ELF-1 (cell line): ENCODE measurements at regions not wholly inside any gene's neighbourhood (a gene's known extent, or its start where the extent isn't known, plus 50 kb on each side); places are given as distances from the start of the nearest gene placed in this dataset.

Experiments
- DNase-seq: peaks from one replicate; pipeline ENCODE4 v3.0.0-alpha.2; 2016; ENCODE audit warnings: low read depth, low spot score

DNA sequence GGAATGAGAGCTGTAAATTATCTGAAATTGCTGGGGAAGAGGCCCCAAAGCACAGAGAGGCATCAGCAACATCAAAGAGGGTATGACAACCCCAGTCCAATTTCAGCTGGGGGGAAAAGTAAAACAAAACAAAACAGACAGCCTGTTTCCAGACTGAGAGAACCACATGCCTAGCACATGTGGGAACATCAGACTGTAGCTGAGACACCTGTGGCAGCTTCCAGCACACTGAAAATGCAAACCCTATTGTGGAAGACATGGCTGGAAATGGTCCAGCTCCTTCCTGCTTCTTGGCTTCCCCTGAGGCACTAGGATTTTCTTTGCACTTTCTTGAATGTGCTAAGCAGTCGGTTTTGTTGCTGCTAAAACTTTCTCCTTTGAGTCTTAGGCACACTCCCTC is 240.9 kb upstream of the STS start:
- DNase-seq: no peak

DNA sequence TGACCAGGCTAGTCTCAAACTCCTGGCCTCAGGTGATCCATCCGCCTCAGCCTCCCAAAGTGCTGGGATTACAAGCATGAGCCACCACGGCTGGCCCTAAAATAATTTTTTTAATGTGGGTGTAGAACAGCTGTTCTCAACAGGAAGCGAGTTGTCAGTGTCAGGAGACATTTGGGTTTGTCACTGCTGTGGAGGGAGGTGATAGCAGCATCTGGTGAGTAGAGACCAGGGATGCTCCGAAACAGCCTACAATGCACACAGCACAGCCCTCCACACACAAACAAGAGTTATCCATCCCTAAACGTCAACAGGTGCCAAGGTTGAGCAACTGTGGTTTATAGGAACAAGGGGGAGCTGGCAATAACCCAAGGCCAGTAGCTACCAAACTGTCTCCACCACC is 243.4 kb upstream of the STS start:
- DNase-seq: no peak

DNA sequence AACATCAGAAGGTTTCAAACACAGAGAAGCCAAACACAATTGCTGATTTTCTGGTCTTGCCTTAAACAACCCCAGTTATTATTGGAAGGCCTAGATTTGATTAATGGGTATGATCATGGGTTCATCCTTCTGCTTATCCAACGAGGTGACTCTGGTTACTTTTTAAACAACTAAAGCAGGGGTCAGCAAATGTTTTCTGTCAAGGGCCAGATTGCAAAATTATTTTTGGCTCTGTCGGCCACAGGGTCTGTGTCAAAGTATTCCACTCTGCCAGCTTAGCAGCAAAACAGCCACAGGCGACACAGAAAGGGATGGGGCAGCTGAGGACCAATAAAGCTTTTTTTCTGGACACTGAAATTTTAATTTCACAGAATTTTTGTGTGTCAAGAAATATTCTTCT is 249.1 kb upstream of the STS start:
- DNase-seq: no peak

DNA sequence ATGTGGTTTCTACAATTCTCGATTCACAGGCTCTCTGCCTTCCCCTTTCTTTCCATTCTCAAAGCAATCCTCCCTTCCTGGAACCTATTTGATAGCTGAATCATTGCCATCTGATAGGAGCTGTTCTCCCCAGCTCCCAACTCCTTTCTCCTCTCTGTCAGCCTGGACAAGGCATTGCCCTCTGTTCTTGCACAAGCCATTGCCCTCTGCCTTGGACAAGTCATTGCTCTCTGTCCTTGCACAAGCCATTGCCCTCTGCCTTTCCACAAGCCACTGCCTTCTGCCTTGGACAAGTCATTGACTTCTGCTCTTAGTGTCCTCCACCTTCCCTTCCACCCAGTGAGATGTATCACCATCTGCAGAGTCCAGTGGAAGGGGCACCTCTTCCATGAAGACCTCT is 256.1 kb upstream of the STS start:
- no peak for DNase-seq

DNA sequence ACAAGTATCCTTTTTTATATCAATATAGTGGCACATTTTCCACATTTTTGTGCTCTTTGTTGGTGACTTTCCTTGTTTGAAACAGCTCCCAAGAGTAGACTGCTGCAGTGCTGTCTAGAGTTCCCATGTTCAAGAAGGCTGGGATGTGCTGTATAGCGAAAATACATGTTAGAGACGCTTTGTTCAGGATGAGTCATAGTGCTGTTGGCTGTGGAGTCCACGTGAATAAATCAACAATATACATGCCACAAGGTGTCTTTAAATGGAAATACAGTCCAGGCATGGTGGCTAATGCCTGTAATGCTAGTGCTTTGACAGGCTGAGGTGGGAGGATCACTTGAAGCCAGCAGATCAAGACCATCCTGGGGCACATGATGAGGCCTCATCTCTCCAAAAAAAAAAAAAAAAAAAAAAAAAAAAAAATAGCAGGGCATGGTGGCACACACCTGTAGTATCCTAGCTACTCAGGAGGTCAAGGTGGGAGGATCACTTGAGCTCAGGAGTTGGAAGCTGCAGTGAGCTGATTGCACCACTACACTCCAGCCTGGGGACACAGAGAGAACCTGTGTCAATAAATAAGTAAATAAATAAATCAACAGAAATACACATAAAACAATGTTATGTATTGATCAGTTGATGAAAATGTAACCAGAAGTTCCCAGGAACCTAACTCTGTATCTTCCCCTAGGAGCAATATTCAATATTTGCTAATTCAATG is 256.8 kb upstream of the STS start:
- DNase-seq: no peak

DNA sequence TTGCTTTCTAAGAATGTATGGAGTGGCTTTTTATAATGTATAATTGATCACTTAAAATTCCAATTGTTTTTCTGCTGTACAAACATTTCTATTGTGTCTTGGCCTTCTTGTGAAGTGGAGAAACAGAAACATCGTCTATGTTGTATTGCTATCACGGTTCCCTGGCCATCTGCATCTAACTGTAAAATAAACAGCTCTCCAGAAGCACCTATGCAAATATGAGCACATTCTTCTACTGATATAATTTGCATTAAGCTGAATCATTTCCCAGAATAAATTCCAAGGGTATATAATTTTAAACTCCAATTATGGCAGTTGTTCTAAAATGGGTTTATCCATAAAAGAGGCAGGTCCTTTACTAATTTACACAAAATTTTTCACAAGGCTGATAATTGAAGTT is 261.6 kb upstream of the STS start:
- no peak for DNase-seq

DNA sequence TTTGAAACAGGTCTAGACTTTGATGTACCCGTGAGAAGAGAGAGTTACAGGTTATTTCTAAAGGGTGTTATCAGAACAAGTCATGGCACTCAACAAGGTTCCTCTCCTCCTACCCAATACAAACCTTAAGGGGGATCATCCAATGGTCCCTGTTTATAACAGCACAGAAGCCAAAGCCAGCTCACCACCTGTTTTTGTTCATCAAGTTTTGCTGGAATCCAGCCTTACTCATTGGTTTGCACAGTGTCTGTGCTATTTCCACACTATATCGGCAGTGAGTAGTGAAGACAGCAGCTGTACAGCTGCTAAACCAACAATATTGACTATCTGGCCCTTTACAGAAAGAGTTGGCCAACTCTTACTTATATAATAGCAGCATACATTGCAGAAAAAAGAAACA is 262.1 kb upstream of the STS start:
- DNase-seq: no peak

DNA sequence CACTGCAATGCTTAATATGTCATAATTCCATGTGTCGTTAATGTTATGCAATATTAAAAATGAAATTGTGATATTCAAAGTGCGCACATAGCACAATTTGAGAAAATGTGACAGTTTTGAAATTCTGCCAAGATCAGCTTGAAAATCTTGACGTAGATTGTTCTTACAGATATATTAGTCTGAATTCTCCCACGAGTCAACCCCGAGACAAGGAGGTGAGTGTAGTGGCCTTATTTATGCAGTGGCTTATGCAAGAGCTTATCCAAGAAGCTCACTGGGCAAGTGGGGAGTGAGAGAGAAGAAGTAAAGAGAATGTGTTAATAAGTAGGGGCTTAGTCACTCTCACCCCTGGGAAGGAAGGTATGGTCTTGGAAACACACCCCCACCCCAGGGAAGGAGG is 286.1 kb upstream of the STS start:
- DNase-seq: no peak

DNA sequence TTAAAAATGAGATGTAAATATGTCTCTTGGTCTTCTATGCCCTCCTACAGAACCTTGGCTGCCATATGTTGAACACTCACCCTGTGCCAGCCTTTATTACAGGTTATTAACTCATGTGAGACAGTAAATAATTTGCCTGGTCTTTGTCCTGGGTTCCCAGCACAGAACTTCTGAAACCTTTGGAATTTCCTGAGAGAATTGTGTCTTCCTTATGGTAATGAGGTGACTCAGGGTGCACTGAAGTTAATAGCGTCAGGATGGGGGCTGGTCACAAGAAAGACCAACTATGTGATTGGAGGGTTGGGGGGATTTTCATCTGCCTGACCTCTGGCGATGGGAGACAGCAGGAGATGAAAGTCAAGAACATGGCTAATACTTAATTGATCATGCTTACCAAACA is 289.8 kb upstream of the STS start:
- no peak for DNase-seq

DNA sequence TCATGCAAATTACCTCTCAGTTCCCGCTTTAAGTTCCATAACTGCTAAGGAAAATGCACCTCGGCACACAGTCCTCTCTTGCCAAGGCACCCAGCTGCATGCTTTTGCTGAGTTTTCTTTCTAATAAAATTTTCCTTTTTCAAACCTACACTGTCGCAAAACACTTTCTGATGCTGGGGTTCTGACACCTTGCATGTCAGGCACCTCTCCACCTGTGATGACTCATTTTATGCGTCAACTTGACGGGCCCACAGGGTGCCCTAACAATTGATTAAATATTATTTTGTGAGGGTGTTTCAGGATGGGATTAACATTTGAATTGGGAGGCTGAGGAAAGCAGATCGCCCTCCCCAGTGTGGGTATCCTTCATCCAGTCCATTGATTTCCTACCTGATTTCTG is 291.0 kb upstream of the STS start:
- DNase-seq: no peak

DNA sequence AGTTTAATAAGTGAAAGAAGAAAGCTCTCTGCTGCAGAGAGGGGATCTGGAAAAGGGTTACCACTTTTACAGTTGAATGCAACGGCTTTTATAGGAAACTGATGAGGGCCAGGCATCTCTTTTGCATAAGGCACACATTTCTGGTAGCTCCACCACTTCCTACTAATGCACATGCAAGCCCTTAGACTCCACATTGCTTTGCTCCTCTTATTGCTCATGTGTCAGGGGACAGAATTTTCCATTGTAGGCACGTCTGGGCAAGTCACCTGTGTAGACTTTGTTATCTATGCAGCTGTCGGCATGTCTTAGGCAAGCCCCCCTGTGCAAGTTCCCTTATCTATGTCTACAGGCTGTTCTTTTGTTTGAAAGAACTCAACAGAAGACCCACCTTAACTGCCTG is 294.6 kb upstream of the STS start:
- no peak for DNase-seq

DNA sequence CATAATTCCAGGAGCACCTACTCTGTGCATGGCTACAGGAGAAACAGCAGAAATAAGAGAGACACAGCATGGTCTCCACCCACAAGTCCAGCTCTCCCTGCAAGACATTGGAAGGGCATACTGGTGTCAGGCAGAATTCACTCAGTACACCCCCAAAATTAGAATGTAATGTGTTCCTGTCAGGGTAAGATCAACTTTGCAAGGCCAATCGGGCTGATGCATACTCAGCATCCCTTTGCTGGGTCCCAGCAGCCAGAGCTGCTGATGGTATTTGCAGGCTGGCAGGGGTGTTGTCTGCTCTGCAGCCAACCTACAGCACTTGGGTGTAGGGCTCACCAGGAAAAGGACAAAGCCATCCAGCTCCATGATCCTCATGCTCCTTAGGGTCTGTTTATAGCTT is 295.4 kb upstream of the STS start:
- no peak for DNase-seq

DNA sequence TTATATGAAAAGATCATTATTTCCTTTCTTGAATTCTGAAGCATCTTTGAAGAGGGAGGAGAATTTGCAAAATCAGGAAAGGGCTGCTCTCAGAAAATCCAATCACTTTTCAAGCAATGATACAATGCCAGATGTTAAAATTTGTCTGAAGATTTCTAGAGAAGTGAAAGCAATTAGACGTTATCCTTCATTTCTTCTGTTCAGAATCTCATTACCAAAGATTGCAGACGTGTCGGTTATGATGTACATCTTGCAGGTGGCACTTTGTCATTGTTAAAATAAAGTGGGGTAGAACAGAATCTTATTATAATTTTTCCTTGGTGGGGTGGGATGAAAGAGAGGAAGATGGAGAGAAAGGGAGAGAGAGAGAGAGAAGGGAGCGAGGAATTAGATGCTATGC is 296.4 kb upstream of the STS start:
- no peak for DNase-seq

DNA sequence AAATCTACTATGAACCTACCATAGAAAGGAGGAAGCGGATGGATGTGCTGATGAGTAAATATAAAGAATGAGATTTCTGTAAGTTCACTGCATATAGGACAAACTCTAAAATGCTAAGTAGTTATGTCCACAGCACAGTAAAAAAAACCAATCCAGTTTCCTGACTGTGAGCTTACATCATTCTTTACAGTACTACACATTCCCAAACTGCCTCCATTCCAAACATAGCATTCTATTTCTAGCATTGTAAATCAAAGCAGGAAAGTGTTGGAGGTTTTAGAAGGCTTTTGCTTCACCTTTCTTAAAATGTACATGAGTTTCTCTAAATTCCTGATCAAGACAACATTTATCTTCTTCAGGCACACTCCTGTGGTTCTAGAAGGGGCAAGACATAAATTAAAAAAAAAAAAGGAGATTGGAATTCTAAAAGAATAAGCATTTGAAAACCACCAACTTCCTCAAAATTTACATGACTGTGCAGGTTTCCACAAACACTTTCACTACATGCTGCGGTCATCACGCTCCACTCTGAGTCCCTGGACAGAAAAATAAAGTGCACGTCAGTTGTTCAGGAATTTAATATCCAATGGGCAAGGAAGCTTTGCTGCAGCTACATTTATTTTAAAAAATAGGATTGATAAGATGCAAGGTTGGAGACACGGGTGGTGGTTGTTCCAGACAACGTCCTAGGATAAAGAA is 297.6 kb upstream of the STS start:
- DNase-seq: no peak

DNA sequence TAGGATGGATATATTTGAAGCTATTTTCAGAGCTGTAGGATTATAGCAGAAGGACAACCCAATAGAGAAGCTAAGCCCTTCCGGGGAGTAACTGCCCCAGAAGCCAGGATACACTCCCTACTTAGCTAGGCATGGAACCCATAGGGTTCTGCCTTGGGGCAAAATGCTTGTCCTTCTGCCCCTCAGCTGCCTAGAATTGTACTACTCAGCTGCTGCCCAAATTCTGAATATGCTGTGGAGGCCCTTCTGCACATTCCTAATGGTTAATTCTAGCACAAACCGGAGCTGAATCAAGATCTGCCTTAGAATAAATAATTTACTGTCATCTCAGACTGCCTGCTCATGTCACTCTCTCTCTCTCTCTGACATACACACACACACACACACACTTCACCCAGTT is 297.7 kb upstream of the VCX3A start:
- DNase-seq: no peak

DNA sequence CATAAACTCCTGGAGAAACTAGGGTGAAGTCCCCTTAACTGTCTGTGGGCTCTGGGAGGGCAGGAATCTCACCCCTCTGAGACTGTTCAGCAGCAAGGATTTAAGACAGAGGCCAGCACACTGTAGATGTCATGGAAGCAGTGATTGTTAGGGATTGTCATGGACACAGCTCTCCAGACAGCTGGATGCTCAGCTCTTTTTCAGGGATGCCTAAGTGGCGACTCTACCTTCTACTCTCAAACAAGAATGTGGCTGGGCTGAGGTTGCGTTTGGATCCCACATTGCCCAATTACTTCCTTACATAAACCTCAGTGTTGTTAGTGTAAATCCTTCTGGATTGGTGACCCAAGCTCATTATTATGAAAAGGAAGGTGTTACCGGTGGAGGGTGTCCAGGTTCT is 291.9 kb upstream of the VCX3A start:
- peak; percentile 34 for DNase-seq

DNA sequence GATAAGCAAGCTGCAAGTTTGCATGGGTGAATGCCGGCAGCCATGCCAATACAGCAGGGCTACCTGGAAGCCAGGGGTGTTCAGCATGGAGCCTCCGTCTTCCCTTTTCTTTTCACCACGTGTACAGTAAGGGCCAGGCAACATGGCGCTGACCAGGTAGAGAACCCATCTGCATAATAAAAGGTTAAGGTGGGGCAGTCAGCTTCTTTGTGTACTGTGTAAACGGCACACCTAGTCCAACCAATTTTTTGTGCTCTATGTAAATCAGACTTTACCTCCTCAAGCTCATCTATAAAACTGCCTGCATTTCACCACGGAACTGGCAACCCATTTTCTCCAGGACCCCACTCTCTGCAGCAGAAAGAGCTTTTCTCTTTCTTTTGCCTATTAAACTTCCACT is 286.8 kb upstream of the VCX3A start:
- peak; percentile 7 for DNase-seq

DNA sequence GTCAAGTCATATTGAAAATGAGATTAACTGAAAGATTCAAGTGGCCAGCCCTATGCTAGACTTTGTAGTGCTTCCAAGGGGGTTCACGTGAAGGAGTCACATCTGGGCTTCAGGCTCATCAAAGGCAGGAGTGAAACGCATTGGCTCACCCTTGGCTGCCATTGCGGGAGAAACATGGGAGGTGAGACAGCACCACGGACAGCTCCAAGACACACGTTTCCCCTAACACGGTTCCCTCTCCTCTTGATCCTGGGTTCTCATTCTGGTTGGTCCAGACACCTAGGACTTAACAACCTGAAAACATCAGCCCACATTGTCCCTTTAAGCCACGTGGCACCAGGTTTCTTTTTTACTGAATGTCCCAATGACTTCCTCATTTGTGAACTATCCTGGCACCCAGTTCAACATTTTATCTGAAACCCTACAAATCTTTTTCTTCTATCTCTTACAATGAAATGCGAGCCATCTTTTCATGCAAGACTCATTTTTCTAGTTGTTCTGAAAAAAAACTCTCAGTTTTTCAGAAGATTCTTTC is 279.0 kb upstream of the VCX3A start:
- DNase-seq: peak; percentile 40

DNA sequence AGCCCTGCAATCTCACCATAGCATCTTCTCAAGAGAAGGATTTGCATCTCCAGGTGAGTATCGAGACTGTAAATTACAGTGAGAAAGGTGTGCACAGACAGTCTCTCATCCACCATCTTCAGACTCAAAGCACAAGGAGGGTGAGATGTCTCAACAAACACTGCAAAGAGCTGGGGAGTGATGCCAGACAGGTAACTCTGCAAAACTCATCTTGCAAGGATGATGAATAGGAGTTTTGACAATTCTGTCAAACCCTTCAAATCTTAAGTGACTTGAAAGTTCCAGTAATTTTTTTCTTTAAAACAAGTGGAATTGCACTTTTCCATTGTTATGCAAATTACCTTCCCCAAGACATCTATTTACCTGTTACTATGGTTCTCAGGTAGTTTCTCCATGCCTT is 277.2 kb upstream of the VCX3A start:
- DNase-seq: no peak

DNA sequence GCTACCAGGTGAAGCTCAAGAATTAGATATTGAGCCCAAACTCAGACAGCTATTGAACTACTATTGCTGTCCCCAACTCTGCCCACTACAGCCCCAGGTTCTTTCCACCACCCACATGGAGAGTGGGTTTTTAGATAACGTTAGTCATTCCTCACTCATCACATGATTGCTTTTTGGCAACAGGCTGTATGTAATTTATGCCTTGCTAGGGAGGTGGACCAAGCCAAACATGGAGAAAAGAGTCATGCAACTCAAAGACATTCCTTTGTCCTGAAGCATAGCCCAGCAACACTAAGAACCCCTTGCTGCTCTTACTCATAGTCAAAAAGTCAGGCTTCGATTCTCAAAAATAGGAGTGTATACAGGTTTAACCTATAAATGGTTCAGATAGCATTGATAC is 275.9 kb upstream of the VCX3A start:
- DNase-seq: no peak

DNA sequence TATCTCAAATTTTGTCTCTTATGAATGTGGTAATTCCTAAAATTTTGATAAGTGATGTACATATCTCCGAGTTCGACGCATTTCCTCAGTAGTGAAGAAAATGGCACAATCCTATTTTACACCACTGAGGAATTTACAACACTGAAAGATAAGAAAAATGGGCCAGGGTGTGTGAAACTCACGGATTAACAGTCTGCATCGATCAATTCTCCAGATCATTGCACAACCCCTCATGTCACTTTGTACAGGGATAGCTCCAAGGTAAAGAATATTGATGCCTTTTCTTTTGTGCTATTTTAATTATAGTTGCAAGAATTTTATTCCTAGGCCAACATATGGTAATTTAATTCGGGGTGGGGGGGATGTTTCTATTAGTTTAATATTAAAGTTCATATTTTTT is 268.7 kb upstream of the VCX3A start:
- no peak for DNase-seq

DNA sequence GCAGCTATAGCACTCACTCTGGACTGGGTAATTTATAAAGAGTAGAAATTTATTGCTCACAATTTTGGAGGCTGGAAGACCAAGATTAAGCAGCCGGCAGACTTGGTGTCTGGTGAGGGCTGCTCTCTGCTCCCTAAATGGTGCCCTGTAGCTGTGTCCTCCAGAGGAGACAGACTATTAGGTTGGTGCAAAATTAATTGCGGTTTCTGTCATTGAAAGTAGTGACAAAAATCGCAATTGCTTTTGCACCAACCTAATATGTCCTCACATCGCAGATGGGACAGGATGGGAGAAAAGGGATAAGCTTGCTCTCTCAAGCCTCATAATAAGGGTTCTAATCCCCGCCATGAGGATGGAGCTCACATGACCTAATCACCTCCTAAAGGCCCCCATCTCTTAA is 258.1 kb upstream of the VCX3A start:
- no peak for DNase-seq

DNA sequence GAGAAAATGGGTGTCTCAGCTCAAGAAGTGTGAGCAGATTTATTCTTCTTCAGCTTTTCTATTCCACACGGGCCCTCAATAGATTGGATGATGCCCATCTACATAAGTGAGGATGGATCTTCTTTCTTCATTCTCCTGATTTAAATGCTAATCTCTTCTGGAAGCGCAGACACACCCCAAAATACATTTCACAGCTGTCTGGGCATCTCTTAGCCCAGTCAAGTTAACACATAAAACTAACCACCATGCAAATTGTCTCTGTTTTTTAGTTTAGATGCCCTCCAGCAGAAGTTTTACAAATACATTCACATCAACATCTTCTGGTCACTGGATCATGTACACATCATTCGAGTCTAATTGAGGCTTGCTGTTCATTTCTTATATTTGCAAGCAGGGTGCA is 249.0 kb upstream of the VCX3A start:
- no peak for DNase-seq

DNA sequence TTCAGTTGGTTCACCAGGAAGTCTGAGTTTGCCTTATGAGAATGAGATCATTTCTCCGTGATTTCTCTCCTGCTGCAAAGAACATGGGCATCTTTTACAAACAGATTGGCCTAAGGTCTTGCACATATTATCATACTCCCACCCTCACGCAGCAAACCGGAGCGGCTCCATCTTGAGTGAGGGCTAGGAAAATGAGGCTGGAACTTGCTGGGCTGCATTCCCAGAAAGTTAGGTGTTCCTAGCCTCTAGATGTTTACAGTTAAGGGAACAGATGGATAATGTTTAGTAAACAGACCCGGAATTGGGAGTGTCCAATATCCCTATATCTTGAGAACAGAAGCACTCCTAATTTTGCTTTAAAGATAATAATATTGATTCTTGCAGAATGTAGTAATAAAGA is 247.9 kb upstream of the VCX3A start:
- peak; percentile 57 for DNase-seq
